ENCODE measurements at regions not wholly inside any gene's neighbourhood (a gene's known extent, or its start where the extent isn't known, plus 50 kb on each side); places are given as distances from the start of the nearest gene placed in this dataset.

DNA sequence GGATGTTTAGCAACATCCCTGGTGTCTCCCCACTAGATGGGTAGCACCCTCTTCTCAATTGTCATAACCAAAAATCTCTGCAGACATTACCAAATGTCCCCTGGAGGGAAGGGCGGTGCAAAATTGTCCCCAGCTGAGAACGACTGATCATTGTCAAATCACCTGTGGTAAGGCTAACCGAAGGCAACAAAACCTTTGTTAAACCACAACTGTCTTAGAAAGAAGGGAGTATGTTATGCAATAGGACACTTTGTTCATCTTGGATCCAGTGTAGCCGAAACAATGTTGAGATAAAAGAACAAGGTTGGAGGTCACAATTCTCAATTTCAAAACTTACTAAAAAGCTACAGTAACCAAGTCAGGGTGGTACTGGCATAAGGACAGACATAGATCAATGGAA is 50.3 kb upstream of the ST3GAL5 start:
- DNase-seq = no peak
